Right lobe of liver (tissue), 6 donors: ENCODE measurements at regions not wholly inside any gene's neighbourhood (a gene's known extent, or its start where the extent isn't known, plus 50 kb on each side); places are given as distances from the start of the nearest gene placed in this dataset.

Experiments
- ATAC-seq, 4 donors: fragments of 200-7000 bp; cut with Tn5 transposase; one replicate each; pipeline ENCODE4 v1.9.1; 2020; ENCODE audit warnings: mild to moderate bottlenecking in 4 of 4, moderate library complexity in 4 of 4
- DNase-seq, 3 donors: peaks; one replicate each; pipeline ENCODE4 v3.0.0-alpha.2; 2020
- H3K27ac ChIP-seq, 3 donors: fragments of 200-600 bp; one replicate each; pipeline ENCODE4 v1.8.0; 2022
- H3K27me3 ChIP-seq, 2 donors: fragments of 200-600 bp; one replicate each; pipeline ENCODE4 v1.8.0; 2022
- H3K36me3 ChIP-seq, 4 donors: fragments of 200-600 bp; sonication (generic) in 1 of 4; one replicate each; pipeline versions ENCODE4 v1.5.1 to v1.8.0; 2017 to 2022; ENCODE audit warnings: control low read depth in 1 of 4
- H3K4me1 ChIP-seq, 4 donors: fragments of 200-600 bp; sonication (generic) in 1 of 4; one replicate each; pipeline versions ENCODE4 v1.5.1 to v1.8.0; 2017 to 2022; ENCODE audit warnings: control low read depth in 1 of 4
- H3K4me3 ChIP-seq, 3 donors: fragments of 200-600 bp; one replicate each; pipeline ENCODE4 v1.8.0; 2022
- H3K9me3 ChIP-seq, 4 donors: fragments of 200-600 bp; sonication (generic) in 1 of 4; one replicate each; pipeline versions ENCODE4 v1.5.1 to v1.8.0; 2017 to 2022; ENCODE audit warnings: control low read depth in 1 of 4
- CTCF ChIP-seq, 4 donors: fragments of 200-600 bp in 3 of 4; fragments of 450-650 bp in 1 of 4; IDR thresholded peaks; one replicate each; pipeline versions ENCODE4 v1.5.1 to v1.8.0; 2016 to 2022; ENCODE audit warnings: antibody characterized with exemption in 4 of 4, mild to moderate bottlenecking in 2 of 4
- POLR2A ChIP-seq: fragments of 450-650 bp; IDR thresholded peaks from one replicate; pipeline ENCODE4 v1.6.1; 2017; ENCODE audit warnings: antibody characterized with exemption, mild to moderate bottlenecking
- WGBS: methylation state at CpG from one replicate; pipeline ENCODE4 v1.1.6; 2018; ENCODE audit warnings: low coverage, low lambda C conversion rate; ENCODE audit not compliant: insufficient coverage; ENCODE audit errors: missing lambda C conversion rate; 5-methylcytosine and 5-hydroxymethylcytosine counted together
- intact Hi-C, 2 donors: fragments of 100-400 bp; cut with DNase I; formaldehyde crosslinking; loops; one replicate each; pipeline versions ENCODE4 v1.11.2 to v1.14.1; 2022
- donor health status: DM: no; HTN: yes; CAD: no.
- donor health status: DM: no; HTN: no; CAD: no.
- donor health status: DM: no; HTN: no; CAD: no.
- donor health status: DM: no; HTN: yes; CAD: no.
- donor health status: DM: no; HTN: yes; CAD: no.

GRCh38 chr12:89984846-89985245 lies 276.2 kb upstream of the ATP2B1 start:
- H3K4me1 ChIP-seq: no peaks in the 10 kb centered on the region
- ATAC-seq (no peak), DNase-seq (no peak)
- intact Hi-C loops: no loop called here
- H3K27ac ChIP-seq: no peak overlapping the region
- no peak overlapping the region for H3K4me3 ChIP-seq
- H3K27me3 ChIP-seq: no peaks in the 10 kb centered on the region
- H3K9me3 ChIP-seq: no peaks in the 10 kb centered on the region
- WGBS: 87% methylated on average over 4 of the region's 8 CpGs
- no peaks in the 10 kb centered on the region for H3K36me3 ChIP-seq
- TF ChIP-seq CTCF (IDR thresholded peaks at IDR 0.05): no peak
- no peak for TF ChIP-seq POLR2A

GRCh38 chr12:89983622-89984021 lies 275.0 kb upstream of the ATP2B1 start:
- H3K4me3 ChIP-seq: no peak overlapping the region
- DNase-seq (no peak), ATAC-seq (no peak)
- intact Hi-C loops: no loop called here
- H3K36me3 ChIP-seq: no peaks in the 10 kb centered on the region
- TF ChIP-seq POLR2A (no peak), CTCF (IDR thresholded peaks at IDR 0.05) (no peak)
- H3K9me3 ChIP-seq: no peaks in the 10 kb centered on the region
- H3K27ac ChIP-seq: no peak overlapping the region
- H3K27me3 ChIP-seq: no peaks in the 10 kb centered on the region
- WGBS: 71% methylated on average over 1 of the region's 1 CpG
- H3K4me1 ChIP-seq: no peaks in the 10 kb centered on the region

- TF ChIP-seq CTCF (IDR thresholded peaks at IDR 0.05): no peak
- no peak for TF ChIP-seq POLR2A
- WGBS: 53% methylated on average over 2 of the region's 3 CpGs
- ATAC-seq: peak; percentile 47 to 69 (median 58)
- intact Hi-C loops: no loop called here
- H3K4me3 ChIP-seq: no peak overlapping the region
- H3K36me3 ChIP-seq: no peaks in the 10 kb centered on the region
- no peak overlapping the region for H3K27ac ChIP-seq
- H3K9me3 ChIP-seq: no peaks in the 10 kb centered on the region
- no peaks in the 10 kb centered on the region for H3K4me1 ChIP-seq
- no peak for DNase-seq
- H3K27me3 ChIP-seq: no peaks in the 10 kb centered on the region
Observed at GRCh38 chr12:89980236-89980635, 271.6 kb upstream of the ATP2B1 start.

GRCh38 chr12:89977405-89978085 lies 268.9 kb upstream of the ATP2B1 start:
- no peaks in the 10 kb centered on the region for H3K36me3 ChIP-seq
- no peak for TF ChIP-seq POLR2A
- H3K4me1 ChIP-seq: no peaks in the 10 kb centered on the region
- WGBS: 38% methylated on average over 7 of the region's 10 CpGs
- no peaks in the 10 kb centered on the region for H3K9me3 ChIP-seq
- ATAC-seq (no peak), DNase-seq (no peak)
- no peak overlapping the region for H3K27ac ChIP-seq
- intact Hi-C loops: no loop called here
- H3K27me3 ChIP-seq: no peaks in the 10 kb centered on the region
- no peak overlapping the region for H3K4me3 ChIP-seq

GRCh38 chr12:89976866-89977265 lies 268.2 kb upstream of the ATP2B1 start:
- H3K27ac ChIP-seq: no peak overlapping the region
- no peak overlapping the region for H3K4me3 ChIP-seq
- 78% methylated on average over 4 of the region's 4 CpGs for WGBS
- intact Hi-C loops: no loop called here
- no peaks in the 10 kb centered on the region for H3K4me1 ChIP-seq
- ATAC-seq: no peak
- no peaks in the 10 kb centered on the region for H3K9me3 ChIP-seq
- no peaks in the 10 kb centered on the region for H3K27me3 ChIP-seq
- H3K36me3 ChIP-seq: no peaks in the 10 kb centered on the region
- TF ChIP-seq CTCF (IDR thresholded peaks at IDR 0.05) (no peak), POLR2A (no peak)
- no peak for DNase-seq
